ENCODE measurements at regions not wholly inside any gene's neighbourhood (a gene's known extent, or its start where the extent isn't known, plus 50 kb on each side); places are given as distances from the start of the nearest gene placed in this dataset.

DNA sequence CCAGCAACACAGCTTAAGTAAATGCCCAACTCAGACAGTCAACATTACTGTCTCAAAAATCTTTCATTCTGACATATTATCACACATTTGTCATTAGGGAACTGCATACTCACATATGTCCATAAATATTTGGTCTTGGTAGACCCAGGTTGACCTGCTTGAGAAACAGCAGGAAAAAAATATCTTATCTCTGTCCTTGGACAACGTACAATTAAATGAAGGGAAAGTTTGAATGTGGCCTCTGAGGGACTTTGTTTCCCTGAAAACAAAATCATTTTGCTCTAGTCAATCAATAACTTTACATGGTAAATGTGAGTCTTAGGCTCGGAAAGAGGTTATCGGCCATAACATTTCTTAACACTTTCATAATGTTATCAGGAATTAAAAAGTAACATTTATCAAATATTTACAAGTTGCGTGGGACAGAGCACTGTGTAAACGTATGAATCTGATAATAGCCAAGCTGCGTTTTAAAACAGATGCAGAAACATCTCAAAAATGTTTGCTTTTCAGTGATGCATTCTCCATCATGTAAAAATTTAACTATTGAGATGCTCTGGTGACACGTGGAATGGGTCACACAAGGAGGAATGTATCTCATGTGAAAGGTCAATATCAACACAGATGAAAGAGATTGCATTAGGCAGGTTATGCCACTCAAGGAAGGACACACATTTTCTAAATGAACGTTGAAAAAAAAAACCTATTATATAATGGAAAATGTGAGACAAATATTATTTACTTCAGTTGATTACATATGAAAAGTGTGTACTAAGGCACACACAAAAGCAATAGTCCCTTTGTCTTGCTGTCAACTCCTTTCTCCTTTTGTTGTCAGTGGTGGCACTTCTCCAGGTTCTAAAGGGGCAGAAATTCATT lies 304.4 kb downstream of the WDR72 start:
- CTCF ChIA-PET = interaction anchor here (0.5 kb wide), 1 partner anchor 1654 kb away, joined by 3 read pairs; no protein-coding TSS in a partner anchor
- no peak overlapping the region for H3K27ac ChIP-seq (ENCODE audit: low read depth, low read length)
- intact Hi-C loops (cut with micrococcal nuclease) = no loop called here
- no peaks in the 10 kb centered on the region; the same call in 1 of the 2 replicates for H4K20me1 ChIP-seq (ENCODE audit: insufficient read depth)
- RAD21 ChIA-PET (ENCODE audit: low non-redundant PET in 1 of 2, low total read pairs in 2 of 2, uncharacterized antibody in 2 of 2, unreplicated experiment in 2 of 2) = no interaction called here
- ATAC-seq = no peak
- no peak for DNase-seq (ENCODE audit: low read depth, low spot score)
- H3K79me2 ChIP-seq (ENCODE audit: insufficient read depth, low read length) = no peaks in the 10 kb centered on the region
- H3K9me2 ChIP-seq (ENCODE audit: insufficient read depth) = no peaks in the 10 kb centered on the region
- H3K36me3 ChIP-seq (ENCODE audit: control insufficient read depth in 1 of 2, insufficient read depth in 2 of 2, low read length in 2 of 2) = no peaks in the 10 kb centered on the region
- H3K4me1 ChIP-seq (ENCODE audit: control insufficient read depth in 1 of 2, insufficient read depth in 2 of 2, low read length in 2 of 2) = no peaks in the 10 kb centered on the region
- H3K4me3 ChIP-seq (replicated peaks in 1 of 2; ENCODE audit: low read depth in 1 of 2, low read length in 2 of 2) = no peak overlapping the region
- H3K4me2 ChIP-seq (ENCODE audit: low read length) = no peak overlapping the region
- POLR2A ChIA-PET = no interaction called here
- BruUV-seq (replicated peaks) = no TSS peak
- H3K9me3 ChIP-seq (ENCODE audit: control insufficient read depth in 1 of 2, insufficient read depth in 1 of 2, low read depth in 1 of 2, low read length in 2 of 2) = no peaks in the 10 kb centered on the region
- H2AFZ ChIP-seq (ENCODE audit: low read depth, low read length, poor library complexity, severe bottlenecking) = no peak overlapping the region
- H3K9ac ChIP-seq (ENCODE audit: low read length) = no peak overlapping the region
- H3K27me3 ChIP-seq (ENCODE audit: insufficient read depth, low read length) = no peaks in the 10 kb centered on the region
- TF ChIP-seq ELF1 (IDR thresholded peaks at IDR 0.05; ENCODE audit: borderline replicate concordance, low read depth) = no peak
- TF ChIP-seq, protein P1, sequence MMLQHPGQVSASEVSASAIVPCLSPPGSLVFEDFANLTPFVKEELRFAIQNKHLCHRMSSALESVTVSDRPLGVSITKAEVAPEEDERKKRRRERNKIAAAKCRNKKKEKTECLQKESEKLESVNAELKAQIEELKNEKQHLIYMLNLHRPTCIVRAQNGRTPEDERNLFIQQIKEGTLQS (IDR thresholded peaks at IDR 0.05) = no peak
- TF ChIP-seq YY1 (IDR thresholded peaks at IDR 0.05; ENCODE audit: extremely low read depth, insufficient replicate concordance, low read depth, low read length) = no peak
- TF ChIP-seq SRF (IDR thresholded peaks at IDR 0.05; ENCODE audit: low read depth) = no peak
- TF ChIP-seq, protein P2, sequence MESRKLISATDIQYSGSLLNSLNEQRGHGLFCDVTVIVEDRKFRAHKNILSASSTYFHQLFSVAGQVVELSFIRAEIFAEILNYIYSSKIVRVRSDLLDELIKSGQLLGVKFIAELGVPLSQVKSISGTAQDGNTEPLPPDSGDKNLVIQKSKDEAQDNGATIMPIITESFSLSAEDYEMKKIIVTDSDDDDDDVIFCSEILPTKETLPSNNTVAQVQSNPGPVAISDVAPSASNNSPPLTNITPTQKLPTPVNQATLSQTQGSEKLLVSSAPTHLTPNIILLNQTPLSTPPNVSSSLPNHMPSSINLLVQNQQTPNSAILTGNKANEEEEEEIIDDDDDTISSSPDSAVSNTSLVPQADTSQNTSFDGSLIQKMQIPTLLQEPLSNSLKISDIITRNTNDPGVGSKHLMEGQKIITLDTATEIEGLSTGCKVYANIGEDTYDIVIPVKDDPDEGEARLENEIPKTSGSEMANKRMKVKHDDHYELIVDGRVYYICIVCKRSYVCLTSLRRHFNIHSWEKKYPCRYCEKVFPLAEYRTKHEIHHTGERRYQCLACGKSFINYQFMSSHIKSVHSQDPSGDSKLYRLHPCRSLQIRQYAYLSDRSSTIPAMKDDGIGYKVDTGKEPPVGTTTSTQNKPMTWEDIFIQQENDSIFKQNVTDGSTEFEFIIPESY (IDR thresholded peaks at IDR 0.05; ENCODE audit: extremely low read depth, insufficient replicate concordance, low read length) = no peak
- no peak for TF ChIP-seq RAD21 (IDR thresholded peaks at IDR 0.05; ENCODE audit: low read depth)
- TF ChIP-seq CEBPB (IDR thresholded peaks at IDR 0.05; ENCODE audit: low read depth) = no peak
- TF ChIP-seq EGR1 (IDR thresholded peaks at IDR 0.05; ENCODE audit: low read depth) = no peak
- no peak for TF ChIP-seq JUND (IDR thresholded peaks at IDR 0.05)
- TF ChIP-seq TCF7L2 (IDR thresholded peaks at IDR 0.05; ENCODE audit: borderline replicate concordance, extremely low read depth, insufficient read depth, insufficient read length) = no peak
- TF ChIP-seq EZH2 (IDR thresholded peaks at IDR 0.05) = no peak
- no peak for TF ChIP-seq ZNF274 (IDR thresholded peaks at IDR 0.05; ENCODE audit: low read depth, low read length)
- TF ChIP-seq POLR2AphosphoS5 (IDR thresholded peaks at IDR 0.05; ENCODE audit: low read depth, low read length) = no peak
- TF ChIP-seq, protein P3, sequence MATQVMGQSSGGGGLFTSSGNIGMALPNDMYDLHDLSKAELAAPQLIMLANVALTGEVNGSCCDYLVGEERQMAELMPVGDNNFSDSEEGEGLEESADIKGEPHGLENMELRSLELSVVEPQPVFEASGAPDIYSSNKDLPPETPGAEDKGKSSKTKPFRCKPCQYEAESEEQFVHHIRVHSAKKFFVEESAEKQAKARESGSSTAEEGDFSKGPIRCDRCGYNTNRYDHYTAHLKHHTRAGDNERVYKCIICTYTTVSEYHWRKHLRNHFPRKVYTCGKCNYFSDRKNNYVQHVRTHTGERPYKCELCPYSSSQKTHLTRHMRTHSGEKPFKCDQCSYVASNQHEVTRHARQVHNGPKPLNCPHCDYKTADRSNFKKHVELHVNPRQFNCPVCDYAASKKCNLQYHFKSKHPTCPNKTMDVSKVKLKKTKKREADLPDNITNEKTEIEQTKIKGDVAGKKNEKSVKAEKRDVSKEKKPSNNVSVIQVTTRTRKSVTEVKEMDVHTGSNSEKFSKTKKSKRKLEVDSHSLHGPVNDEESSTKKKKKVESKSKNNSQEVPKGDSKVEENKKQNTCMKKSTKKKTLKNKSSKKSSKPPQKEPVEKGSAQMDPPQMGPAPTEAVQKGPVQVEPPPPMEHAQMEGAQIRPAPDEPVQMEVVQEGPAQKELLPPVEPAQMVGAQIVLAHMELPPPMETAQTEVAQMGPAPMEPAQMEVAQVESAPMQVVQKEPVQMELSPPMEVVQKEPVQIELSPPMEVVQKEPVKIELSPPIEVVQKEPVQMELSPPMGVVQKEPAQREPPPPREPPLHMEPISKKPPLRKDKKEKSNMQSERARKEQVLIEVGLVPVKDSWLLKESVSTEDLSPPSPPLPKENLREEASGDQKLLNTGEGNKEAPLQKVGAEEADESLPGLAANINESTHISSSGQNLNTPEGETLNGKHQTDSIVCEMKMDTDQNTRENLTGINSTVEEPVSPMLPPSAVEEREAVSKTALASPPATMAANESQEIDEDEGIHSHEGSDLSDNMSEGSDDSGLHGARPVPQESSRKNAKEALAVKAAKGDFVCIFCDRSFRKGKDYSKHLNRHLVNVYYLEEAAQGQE (IDR thresholded peaks at IDR 0.05; ENCODE audit: low read depth) = no peak
- TF ChIP-seq SIN3A (IDR thresholded peaks at IDR 0.05; ENCODE audit: low read depth) = no peak
- no peak for TF ChIP-seq EZH2phosphoT487 (IDR thresholded peaks at IDR 0.05; ENCODE audit: borderline replicate concordance)
- TF ChIP-seq FOSL1 (IDR thresholded peaks at IDR 0.05; ENCODE audit: low read depth) = no peak
- TF ChIP-seq ZFX (IDR thresholded peaks at IDR 0.05) = no peak
- TF ChIP-seq, protein P4, sequence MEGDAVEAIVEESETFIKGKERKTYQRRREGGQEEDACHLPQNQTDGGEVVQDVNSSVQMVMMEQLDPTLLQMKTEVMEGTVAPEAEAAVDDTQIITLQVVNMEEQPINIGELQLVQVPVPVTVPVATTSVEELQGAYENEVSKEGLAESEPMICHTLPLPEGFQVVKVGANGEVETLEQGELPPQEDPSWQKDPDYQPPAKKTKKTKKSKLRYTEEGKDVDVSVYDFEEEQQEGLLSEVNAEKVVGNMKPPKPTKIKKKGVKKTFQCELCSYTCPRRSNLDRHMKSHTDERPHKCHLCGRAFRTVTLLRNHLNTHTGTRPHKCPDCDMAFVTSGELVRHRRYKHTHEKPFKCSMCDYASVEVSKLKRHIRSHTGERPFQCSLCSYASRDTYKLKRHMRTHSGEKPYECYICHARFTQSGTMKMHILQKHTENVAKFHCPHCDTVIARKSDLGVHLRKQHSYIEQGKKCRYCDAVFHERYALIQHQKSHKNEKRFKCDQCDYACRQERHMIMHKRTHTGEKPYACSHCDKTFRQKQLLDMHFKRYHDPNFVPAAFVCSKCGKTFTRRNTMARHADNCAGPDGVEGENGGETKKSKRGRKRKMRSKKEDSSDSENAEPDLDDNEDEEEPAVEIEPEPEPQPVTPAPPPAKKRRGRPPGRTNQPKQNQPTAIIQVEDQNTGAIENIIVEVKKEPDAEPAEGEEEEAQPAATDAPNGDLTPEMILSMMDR (IDR thresholded peaks at IDR 0.05 in 2 of 3, conservative IDR thresholded peaks at IDR 0.05 in 1 of 3; ENCODE audit: borderline replicate concordance in 1 of 3, insufficient read depth in 1 of 3, low read depth in 2 of 3, low read length in 2 of 3) = no peak
- TF ChIP-seq POLR2A (IDR thresholded peaks at IDR 0.05; ENCODE audit: borderline replicate concordance, extremely low read depth, insufficient read depth, insufficient read length) = no peak
